CD4-positive, alpha-beta T cell treated with Interferon alpha-2 for 1 hour (primary cell): ENCODE measurements at regions not wholly inside any gene's neighbourhood (a gene's known extent, or its start where the extent isn't known, plus 50 kb on each side); places are given as distances from the start of the nearest gene placed in this dataset.
"Not testable (repeated sequence)": the region's sequence is repeated elsewhere in the genome, so short reads cannot be mapped to it uniquely, and the experiment has no call there.

ENCODE experiments used
- DNase-seq, 2 donors: peaks; one replicate each; pipeline ENCODE4 v3.0.0-alpha.2; 2020 to 2022

- no peak for DNase-seq
Measured at GRCh38 chr1:194474701-194475100, 1288.3 kb upstream of the B3GALT2 start.

GRCh38 chr1:194473766-194474165, 1287.4 kb upstream of the B3GALT2 start:
- DNase-seq, result no peak

GRCh38 chr1:194469282-194469681, 1282.9 kb upstream of the B3GALT2 start:
- DNase-seq, result no peak

GRCh38 chr1:194466706-194467105, 1280.3 kb upstream of the B3GALT2 start:
- no peak for DNase-seq

GRCh38 chr1:194447636-194448035, 1261.2 kb upstream of the B3GALT2 start:
- no peak for DNase-seq

- DNase-seq, result no peak
Measured at GRCh38 chr1:194445244-194445643, 1258.8 kb upstream of the B3GALT2 start.

GRCh38 chr1:194442901-194443575, 1256.6 kb upstream of the B3GALT2 start:
- no peak for DNase-seq

- DNase-seq, result no peak
Measured at GRCh38 chr1:194437135-194437534, 1250.7 kb upstream of the B3GALT2 start.

- no peak for DNase-seq
Measured at GRCh38 chr1:194431121-194431520, 1244.7 kb upstream of the B3GALT2 start.

GRCh38 chr1:194420706-194421105, 1234.3 kb upstream of the B3GALT2 start:
- no peak for DNase-seq

- DNase-seq, result no peak
Measured at GRCh38 chr1:194419721-194420120, 1233.3 kb upstream of the B3GALT2 start.

GRCh38 chr1:194410756-194411155, 1224.3 kb upstream of the B3GALT2 start:
- DNase-seq, result no peak

- DNase-seq, result not testable (repeated sequence)
Measured at GRCh38 chr1:194407238-194407637, 1220.8 kb upstream of the B3GALT2 start.

GRCh38 chr1:194394676-194395075, 1208.3 kb upstream of the B3GALT2 start:
- DNase-seq, result no peak

GRCh38 chr1:194387531-194387930, 1201.1 kb upstream of the B3GALT2 start:
- DNase-seq, result no peak

- DNase-seq, result no peak
Measured at GRCh38 chr1:194378517-194378916, 1192.1 kb upstream of the B3GALT2 start.

GRCh38 chr1:194374649-194375048, 1188.2 kb upstream of the B3GALT2 start:
- DNase-seq, result no peak

- DNase-seq, result no peak
Measured at GRCh38 chr1:194372266-194372665, 1185.9 kb upstream of the B3GALT2 start.

GRCh38 chr1:194369622-194370021, 1183.2 kb upstream of the B3GALT2 start:
- DNase-seq, result no peak

- DNase-seq, result no peak
Measured at GRCh38 chr1:194369060-194369459, 1182.6 kb upstream of the B3GALT2 start.

- no peak for DNase-seq
Measured at GRCh38 chr1:194367121-194367520, 1180.7 kb upstream of the B3GALT2 start.

GRCh38 chr1:194366705-194367104, 1180.3 kb upstream of the B3GALT2 start:
- DNase-seq, result no peak

- no peak for DNase-seq
Measured at GRCh38 chr1:194362327-194362726, 1175.9 kb upstream of the B3GALT2 start.

- no peak for DNase-seq
Measured at GRCh38 chr1:194361374-194362131, 1175.1 kb upstream of the B3GALT2 start.

- DNase-seq, result no peak
Measured at GRCh38 chr1:194358208-194358581, 1171.8 kb upstream of the B3GALT2 start.
